HG03196 (cell line): ENCODE measurements at regions not wholly inside any gene's neighbourhood (a gene's known extent, or its start where the extent isn't known, plus 50 kb on each side); places are given as distances from the start of the nearest gene placed in this dataset.

ENCODE experiments used
- ATAC-seq: cut with Tn5 transposase; IDR thresholded peaks from one replicate; pipeline ENCODE4 v1.9.1; 2021; ENCODE audit not compliant: unreplicated experiment

DNA sequence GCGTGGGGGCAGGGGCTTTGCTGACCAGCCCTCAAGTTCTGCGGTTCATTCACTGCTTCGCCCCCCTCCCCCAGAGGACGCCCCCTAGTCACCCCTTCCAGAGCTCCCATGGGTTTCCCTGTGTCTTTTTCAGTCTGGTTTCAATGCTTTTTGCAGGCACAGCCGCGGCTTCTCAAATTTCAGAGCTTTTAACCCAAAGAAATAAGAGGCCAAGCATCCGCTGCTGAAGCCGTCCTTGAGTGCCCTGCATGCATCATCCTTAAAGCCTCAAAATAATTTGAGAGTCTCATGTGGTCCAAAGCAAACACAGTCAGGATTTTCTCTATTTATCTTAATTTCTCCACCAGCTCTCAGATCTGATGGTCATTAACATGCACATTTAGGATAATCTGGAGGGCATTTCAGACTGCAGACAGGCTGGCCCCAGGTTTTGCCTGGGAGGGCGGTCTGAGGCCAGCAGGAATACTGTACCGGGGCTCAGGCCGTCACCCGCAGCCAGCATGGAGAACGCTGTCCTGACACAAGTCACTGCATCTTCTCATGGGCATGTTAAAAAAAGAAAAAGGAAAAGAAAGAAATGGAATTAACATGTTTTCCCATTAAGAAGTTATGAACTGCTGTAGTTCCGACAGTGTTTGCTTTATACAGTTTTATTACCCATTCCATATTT, 420.8 kb upstream of the IRX4 start:
- no peak for ATAC-seq

DNA sequence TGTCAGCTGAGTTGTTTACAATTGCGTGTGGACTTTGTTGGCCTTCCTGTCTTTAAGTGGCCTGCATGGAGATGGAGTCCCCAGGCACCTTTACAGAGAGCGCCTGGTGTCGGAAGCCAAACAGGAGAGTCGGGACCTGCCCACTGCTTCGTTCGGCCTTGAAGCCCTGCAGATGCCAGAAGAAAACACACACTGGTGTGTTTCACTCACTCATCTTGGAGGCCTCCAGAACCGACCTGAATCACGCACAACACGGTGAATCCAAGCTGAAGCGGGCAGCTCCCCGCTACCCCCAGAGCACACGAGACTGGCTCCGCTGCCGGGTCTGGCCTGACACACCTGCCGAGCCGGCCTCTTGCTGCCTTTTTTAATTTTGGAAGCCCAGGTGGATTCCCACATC, 419.4 kb upstream of the IRX4 start:
- no peak for ATAC-seq

DNA sequence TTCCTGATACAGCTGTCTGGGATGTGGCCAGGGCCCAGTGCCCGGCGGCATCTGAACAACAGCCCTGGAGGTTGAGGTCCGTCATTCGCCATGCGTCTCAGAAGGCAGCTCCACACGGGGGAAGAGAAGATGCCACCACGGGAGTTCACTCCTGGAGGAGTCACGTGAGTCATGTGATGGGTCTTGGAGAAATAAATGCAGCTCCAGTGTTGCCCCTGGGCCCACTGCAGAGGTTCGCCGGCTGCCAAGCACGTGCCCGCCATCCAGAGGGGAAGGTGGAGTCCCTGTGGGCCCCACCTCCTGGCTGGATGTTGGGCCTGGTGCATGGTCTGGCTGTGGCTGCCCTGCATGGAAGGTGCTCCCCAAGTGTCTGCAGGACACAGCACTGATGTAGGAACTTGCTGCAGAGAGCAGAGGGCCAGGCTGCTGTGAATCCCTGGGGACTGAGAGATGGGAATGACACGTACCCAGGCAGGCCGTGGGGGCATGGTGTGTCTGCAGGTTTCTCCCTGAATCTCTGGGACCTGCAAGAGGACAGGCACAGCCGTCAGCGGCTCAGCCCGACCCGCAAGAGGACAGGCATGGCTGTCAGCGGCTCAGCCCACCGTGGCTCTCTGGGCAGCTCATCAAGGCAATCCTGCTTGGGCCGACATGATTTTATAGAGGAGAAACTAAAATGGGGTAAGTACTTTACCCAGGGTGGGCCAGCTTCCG, 418.3 kb upstream of the IRX4 start:
- ATAC-seq = no peak

DNA sequence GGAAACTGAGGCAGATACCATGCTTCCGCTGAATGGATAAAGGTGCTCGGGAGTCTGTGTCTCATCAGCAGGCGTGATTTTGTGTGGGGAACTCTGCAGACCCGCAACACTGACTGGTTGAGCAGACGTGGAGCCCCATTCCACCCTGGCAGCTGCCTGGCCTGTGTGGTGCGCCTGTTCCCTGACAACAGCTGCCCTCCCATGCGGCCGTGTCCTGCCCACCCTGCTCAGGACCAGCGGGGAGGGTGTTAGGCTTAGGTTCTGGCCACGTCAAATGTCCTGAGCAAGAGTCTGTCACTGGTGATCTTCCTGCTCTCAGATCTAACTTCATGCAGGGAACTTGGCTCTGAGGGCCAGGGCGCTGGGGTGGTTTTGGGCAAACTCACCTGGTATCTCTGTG, 417.7 kb upstream of the IRX4 start:
- no peak for ATAC-seq

DNA sequence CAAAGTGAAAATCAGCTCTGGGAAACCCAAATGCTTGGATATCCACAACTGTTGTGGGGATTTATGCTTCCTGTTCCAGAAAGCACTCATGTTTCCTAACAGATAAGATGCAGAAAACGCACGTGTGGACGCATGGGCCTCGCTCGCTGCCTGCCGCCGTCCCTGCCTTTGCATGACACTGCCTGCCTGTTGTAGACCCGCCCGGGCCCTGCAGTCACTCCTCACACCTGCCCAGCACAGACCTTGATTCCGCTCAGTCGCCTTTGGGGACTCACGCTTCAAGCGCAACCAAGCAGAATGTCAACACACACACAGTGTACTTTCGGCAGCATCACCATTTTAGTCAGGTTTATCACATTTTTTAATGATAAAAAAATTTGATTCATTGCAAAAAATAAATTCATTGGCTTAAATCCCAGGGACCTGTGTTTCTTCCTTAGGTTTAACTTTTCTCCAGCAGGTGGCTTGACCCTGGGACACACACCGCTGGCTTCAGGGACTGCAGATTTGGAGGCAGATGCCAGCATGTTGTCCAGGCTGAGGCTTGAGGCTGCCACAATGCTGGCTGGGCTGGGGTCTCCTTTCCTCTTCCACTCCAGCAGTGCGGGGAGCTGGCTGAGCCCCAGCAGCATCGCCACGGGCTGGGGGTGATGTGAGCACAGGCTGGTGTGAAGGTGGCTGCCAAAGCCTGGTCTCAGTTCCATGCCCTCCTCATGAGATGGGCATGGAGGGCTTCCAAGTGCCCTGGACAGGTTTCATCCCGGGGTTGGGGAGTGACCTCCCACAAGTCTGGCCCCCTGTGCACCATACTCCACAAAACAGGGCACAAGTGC, 416.9 kb upstream of the IRX4 start:
- ATAC-seq = no peak

DNA sequence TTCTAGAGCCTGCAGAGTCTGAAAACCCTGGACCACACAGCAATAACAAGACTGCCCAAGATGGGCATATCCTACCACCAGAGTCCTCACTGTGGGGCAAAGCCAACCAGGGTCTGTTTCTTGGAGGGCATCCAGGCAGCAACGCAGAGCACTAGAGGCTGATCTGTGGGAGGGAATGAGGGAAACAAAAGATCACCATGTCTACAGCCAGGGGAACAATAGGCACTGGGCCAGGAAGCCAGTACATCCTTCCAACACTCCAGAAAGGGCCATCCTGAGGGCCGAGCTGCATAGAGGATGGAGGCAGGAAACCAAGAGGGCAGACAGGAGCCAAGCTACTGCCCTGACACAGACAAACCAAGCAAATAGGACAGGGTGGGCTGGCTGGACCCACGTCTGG, 416.1 kb upstream of the IRX4 start:
- no peak for ATAC-seq

DNA sequence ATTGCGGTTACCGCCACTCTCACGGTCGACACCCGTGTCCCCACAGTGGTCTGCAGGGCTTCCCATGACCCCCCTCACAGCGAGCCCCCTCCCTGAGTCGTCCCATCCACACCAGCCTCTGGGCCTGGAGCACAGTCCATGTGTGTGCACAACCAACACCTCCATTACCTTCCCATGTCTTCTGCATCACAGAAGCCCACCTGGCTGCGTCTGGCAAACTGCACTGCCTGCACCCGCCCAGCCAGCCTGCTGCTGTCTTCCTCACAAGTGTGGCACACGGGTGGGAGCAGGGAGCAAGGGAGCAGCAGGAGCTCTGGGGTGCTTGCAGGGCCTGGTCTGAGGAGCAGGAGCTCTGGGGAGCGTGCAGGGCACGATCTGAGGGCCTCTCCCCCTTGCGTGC, 415.3 kb upstream of the IRX4 start:
- no peak for ATAC-seq

DNA sequence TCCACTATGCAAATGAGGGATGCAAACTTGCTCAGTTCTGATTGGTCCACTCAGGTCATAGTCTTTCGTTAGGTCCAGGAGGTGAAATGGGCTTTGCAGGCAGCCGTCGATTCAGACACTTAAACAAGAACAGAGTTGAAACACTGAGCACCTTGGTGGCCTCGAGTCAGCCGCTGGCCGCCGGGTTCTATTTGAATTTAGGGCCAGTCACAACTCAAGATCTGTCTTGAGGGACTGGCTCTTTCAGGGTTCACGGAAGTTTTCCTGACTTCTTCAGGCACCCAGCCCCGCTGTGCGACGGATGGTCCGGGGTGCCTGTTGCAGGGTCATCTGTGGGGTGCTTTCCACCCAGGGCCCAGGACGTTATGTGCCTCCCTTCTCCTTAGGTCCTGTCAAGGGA, 412.8 kb upstream of the IRX4 start:
- no peak for ATAC-seq

DNA sequence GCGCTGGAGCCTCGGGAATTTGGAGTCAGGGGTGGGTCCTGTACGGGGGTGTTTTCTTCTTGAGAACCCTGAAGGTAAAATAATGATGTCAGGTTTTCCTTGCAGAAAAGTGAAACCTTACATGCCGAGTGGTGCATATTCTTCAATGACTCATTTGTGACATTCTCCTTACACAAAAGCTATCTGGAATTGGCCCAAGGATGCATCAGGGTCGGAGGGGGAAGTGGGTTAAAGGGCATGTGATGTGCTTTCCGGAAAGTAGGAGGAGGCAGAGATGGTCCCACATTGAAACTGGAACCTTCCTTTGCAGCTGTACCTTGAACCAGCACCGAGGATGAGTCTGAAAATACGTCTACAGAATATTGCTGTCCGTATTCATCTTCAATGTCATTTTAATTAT, 411.2 kb upstream of the IRX4 start:
- ATAC-seq = no peak

DNA sequence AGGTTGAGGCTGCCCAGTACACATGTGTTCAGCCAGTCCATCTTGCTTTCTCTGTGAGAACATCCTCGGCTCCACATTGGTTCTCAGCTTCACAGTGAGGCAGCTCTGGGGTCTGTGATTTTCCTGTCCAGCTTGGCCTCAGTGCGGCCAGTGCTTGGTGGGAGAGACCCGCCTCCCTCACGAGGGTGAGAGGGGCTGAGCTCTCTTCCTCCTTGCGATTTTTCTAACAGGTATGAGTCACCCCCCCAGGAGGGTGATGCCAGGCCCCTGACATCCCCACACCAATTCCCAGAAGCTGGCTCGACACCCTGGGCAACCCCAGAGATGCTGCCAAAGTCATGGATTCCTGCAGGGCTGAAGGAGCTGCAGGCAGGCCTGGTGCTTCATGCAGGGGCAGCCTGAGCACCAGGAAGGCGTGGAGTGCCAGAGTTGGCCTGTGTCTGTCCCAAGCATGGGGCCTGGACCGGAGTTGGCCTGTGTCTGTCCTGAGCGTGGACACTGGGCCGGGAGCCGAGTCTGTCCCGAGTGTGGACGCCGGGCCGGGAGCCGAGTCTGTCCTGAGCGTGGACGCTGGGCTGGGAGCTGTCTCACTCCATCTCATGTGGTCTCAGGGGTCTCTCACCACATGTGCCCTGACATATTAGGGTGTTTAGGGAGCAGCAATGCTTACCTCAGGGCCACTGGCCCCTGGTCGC, 408.6 kb upstream of the IRX4 start:
- ATAC-seq = no peak

DNA sequence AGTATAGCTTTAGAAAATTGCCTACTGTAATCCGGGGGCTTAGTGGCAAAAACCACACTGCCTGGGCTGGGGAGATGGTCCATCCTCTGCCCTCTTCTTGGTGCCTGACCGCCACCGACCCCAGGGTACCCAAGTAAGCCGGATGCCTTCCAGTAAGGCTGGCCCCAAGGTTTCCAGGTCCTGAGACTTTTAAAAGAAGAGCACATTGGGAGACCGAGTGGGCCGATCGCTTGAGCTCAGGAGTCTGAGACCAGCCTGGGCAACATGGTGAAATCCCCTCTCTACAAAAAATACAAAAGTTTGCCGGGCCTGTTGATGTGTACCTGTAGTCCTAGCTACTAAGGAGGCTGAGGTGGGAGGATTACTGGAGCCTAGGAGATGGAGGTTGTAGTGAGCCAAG, 406.7 kb upstream of the IRX4 start:
- no peak for ATAC-seq

DNA sequence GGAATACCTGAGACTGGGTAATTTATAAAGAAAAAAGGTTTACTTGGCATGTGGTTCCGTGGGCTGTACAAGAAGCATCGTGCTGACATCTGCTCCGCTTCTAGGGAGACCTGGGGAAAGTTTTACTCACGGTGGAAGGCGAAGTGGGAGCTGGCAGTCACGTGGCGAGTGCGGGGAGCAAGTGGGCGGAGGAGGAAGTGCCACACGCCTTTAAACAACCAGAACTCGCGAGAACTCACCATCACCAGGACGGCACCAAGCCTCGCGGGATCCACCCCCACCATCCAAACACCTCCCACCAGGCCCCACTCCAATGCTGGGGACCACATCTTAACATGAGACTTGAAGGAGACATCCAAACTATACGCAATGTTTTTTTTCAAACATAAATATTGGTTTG, 406.2 kb upstream of the IRX4 start:
- ATAC-seq = no peak

DNA sequence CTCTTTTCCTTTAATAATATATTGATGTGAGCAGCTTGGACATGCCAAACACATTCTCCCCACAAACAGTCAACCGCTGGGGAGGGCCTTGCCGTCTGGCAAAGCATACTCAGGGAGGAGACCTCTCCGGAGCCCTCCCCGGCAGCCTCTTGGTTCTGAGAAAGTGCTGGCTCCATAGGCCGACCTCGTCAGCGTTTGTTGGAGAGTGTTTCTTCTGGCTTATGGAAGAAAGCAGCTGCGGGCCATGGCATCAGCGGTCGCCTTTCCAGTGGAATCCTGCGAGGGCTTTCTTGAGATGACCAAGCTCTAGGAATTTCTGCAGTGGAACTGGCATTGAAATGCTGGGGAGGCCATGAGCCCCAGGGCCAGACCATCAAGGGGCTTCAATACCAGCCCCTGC, 405.7 kb upstream of the IRX4 start:
- ATAC-seq = no peak

DNA sequence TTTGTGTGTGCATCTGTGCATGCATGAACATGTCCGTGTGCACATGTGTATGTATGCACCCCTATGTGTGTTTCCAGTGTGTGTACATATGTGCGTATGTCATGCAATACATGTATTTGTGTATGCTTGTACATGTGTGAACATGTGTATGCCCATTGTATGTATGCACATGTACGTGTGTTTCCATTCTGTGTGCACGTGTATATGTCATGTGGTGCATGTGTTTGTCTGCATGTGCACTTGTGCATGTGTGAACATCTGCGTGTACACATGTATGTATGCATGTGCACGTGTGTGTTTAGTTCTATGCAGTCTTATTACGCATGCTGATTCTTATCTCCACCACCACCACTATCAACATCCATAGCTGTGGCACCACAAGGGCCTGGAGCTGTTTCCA, 403.5 kb upstream of the IRX4 start:
- no peak for ATAC-seq

DNA sequence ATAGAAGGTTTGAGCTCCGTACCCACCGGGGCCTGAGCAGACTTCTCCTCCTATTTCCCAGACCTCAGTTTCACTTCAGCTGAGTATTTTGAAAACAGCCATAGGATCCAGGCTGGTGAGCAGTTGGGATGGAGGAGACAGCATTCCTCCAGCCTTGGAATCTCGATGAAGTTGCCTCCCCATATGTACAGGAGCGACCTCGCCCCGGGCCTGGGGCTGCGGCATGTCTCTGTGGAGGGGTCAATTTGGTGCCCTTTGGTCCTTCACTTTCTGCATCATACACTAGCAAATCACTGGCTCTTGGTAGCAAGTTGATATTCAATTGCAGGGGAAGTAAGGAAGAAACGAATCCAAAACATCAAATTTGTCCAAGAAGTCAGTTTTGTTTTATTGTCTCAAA, 402.0 kb upstream of the IRX4 start:
- no peak for ATAC-seq

DNA sequence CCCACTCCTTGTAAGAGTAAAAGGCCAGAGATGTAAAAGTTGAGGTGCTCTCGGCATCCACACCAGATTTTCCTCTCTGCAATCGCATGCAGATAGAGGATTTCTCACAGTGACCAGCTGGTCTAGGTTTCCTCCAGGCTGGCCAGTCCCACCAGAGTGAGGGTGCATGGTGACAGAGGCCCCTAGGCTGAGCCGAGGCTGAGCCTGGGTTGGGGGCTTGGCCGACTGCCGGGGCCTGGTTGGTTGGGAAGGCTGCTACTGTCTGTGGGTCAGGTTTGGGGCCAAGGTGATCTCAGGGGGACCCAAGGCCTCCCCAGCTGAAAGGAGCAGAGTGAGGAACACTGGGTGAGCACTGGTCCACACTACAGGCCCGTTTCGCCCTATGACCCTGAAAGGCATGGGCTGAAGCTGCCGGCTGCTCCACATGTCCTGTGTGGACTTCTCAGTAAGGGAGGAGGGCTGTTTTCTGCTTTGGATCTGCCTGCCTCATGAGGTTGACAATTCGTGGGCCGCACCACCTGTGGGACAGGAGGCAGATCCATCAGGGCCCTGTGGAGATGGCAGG, 400.8 kb upstream of the IRX4 start:
- no peak for ATAC-seq

DNA sequence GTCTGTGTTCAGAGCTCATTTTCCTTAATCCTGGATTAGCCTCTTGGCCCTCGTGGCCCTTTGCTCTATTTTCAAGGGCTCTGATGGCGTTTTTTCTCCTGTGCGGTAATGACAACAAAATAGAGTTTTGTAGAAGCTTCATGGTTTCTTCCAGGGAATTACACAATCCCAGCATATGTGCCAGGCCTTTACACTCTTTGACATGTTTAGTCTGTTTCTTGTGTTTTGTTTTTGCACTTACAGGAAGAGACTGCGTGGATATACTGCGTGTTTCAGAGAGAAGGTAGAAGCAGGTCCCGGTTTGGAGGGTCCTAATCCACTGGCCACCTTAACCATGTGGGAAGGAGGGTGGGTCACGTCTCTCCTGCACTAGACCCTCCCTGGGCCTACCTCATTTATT, 400.2 kb upstream of the IRX4 start:
- ATAC-seq = no peak

DNA sequence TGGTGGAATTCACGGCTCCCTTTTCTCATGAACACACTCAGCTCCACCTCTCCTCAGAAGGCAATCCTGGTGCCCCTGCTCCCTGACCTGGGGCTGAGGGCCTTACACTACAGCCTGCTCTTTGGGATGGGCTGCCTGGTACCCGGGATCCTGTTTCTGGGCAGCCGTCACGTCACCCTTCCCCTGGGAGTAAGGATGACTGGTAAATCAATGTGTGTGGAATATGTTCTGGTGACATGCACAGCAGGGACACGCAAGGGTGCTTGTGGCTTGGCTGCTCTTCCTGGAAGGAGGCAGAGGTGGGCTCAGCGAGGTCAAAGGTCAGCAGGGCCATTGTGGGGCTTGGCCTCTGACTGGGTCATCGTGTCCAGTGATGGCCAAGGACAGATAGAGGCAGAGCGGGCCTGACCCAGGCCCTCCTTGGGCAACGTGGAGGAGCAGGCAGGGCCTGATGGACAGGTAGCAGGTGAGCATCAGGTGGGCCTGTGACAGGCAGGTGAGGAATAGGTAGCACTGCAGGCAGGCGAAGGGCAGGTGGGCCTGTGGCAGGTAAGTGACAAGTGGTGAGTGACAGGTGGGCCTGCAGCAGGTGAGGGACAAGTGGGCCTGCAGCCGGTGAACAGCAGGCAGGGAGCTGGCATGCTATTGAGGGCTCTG, 399.4 kb upstream of the IRX4 start:
- no peak for ATAC-seq

DNA sequence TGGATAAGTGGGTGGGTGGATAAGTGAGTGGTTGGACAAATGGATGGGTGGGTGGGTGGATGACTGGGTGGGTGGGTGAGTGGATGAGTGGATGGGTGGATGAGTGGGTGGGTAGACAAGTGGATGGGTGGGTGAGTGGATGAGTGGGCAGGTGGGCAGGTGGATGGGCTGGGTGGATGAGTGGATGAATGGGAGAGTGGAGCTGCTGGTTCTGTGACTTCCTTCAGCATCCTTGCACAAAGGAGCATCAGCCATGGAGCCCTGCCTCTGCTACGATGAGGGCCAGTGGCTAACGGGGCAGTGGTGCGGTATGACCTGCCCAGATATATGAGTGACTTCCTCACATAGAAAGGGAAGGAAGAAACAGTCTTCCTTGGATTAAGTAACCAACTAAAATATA, 398.7 kb upstream of the IRX4 start:
- no peak for ATAC-seq

DNA sequence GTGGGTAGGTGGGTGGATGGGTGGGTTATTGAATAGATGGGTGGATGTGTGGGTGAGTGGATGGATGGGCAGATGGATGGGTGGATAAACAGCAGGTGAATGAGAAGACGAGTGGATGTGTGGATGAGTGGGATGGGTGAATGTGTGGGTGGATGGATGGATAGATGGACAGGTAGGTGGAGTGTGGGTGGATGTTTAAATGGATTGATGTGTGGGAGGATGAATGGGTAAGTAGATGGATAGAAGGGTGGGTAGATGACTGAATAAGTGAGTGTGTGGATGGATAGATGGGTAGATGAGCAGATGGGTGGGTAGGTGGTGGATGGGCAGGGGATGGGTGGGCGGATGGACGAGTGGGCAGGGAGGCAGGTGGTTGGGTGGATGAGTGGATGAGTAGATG, 397.6 kb upstream of the IRX4 start:
- ATAC-seq = no peak
